ENCODE measurements at regions not wholly inside any gene's neighbourhood (a gene's known extent, or its start where the extent isn't known, plus 50 kb on each side); places are given as distances from the start of the nearest gene placed in this dataset.
"Not testable (repeated sequence)": the region's sequence is repeated elsewhere in the genome, so short reads cannot be mapped to it uniquely, and the experiment has no call there.

DNA sequence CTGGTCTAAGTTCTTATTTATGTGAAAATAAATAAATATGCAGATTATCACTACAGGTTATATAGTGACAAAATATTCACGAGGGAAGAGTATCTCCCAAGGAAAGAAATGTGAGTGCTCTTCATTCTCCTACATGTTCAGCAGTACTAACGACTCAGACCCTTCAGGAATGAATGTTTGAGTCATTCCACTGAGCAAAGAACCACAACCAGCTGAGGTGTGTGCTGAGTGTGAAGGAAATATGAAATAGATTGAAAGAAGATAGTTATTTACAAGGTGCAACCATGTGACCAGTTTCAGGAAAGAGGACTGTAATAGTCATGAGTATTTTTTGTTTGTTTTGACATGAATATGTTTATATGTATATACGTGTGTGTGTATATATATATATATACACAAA, 228.7 kb downstream of the TUSC1 start:
- no peak for DNase-seq

DNA sequence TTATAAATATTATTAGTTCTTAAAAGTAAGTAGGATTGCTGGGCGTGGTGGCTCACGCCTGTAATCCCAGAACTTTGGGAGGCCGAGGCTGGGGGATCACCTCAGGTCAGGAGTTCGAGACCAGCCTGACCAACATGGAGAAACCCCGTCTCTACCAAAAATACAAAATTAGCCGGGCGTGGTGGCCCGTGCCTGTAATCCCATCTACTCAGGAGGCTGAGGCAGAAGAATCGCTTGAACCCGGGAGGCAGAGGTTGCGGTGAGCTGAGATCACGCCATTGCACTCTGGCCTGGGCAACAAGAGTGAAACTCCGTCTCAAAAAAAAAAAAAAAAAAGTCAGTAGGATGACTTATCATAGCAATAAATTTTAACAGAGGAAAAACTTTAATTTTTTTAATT, 232.5 kb downstream of the TUSC1 start:
- DNase-seq = not testable (repeated sequence)

DNA sequence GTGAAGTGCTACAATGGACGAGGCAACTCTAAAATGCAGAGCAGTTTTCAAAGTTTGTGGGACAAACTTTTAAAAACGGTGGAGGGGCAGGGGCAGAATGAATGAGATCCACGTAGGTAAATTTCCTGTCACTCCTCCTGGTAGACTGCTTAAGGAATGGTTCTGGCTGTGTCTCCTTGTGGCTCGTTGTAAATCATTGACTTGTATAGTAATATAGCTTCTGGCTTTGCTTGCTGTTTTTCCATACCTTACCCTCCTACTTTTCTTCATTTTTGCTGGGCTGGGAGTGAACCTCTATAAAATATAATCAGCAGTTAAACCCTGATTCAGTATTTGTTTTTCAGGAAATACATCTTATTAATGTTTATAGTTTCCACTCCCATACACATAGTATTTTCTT, 235.7 kb downstream of the TUSC1 start:
- DNase-seq = no peak

DNA sequence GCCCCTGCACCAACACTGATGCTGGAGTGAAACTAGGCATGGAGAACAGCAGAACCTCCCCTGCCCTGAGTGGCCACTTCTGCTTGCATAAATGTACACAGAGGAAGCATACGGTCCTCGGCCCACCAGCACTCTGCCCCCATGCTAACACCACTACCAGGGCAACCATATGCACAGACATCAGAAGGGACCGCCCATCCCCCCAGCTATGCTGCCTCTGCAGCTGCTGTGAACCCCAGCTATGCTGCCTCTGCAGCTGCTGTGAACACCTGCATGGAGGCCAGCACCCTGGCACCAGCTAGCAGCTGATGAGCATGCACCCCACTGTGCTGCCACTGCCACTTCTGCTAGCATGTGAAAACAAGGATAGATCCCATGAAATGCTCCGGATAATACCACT, 250.3 kb downstream of the TUSC1 start:
- no peak for DNase-seq

DNA sequence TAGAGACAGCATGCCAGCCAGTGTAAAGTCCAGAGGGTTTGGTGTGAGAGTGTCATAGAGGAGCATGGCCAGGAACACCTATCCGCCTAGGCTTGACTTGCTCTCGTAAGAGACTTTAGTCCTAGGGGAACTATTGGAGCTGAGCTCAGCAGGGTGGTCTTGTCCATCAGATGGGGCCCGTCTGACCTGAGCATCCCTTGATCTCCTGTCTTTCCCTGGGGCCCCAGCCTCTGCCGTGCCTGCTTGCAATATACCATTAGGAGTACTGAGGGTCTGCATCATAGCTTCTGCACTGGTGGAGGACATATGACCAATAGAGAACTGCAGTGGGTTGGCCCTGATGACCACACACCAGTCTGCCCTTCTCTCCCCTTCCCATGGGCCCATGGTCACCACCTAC, 251.0 kb downstream of the TUSC1 start:
- DNase-seq = no peak

DNA sequence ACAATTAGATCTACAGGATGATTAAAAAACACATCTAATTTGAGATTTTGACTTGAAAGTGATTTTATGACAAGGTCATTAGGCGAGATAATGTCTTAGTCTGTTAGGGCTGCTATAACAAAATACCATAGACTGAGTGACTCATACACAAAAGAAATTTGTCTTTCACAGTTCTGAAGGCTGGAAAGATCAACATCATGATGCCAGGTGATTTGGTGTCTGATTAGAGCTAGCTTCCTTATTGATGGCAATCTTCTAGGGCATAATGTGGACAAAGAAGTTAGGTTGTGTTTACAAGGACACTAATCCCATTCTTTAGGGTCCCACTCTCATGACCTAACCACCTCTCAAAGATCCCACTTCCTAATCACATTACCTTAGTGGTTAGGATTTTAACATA, 256.7 kb downstream of the TUSC1 start:
- no peak for DNase-seq

DNA sequence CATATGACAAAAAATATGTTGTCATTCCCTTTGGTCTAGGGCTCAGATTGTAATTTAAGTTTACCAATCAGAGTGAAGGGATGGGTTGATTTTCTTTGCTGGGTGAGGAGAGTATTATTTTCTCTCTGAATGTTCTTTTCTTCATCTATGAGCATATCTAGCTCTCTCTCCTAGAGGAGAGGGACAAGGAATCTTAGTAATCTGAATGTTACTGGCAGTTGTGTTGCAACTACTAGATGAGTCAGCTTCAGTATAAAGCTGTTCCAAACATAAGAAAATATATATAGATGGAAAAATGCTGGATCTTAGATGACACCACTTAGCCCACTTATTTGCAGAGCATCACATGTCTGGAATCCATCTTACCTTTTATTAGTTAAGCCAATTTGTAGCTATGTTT, 259.3 kb downstream of the TUSC1 start:
- DNase-seq = no peak

DNA sequence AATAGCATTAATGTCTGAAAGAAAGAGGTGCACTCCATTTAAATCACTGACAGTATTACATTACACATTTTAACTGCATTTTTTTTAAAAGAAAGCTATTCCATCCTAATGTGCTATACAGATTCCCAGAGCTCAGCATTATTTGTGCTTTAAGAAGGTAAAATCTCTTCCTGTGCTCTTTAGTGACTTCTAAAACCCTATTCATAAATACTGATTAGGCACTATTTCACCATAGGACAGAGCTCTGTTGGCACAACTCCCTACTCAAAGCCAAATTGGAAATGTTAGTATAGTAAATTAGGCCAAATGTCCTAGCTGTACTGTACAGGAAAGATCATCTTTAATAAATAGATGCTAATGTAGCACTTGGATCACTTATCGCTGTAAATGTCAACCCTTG, 262.5 kb downstream of the TUSC1 start:
- no peak for DNase-seq

DNA sequence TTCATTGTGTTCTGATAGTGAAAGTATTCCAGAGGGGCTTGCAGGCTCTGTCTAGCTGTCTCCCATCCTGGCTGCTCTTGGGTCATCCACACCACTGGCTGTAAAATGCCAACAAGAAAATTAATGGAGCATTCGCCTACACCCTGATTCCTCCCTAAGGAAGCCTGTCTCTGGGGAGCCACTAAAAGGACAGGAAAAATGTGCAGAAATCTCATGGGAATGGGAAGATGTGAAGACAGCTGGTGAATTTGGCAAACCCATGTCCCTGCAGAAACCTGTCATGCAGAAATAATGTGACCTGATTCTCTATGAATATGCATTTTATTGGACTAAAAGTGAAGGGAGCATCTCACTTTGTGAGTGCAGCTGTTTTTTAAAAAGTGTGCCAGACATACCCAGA, 265.6 kb downstream of the TUSC1 start:
- no peak for DNase-seq

DNA sequence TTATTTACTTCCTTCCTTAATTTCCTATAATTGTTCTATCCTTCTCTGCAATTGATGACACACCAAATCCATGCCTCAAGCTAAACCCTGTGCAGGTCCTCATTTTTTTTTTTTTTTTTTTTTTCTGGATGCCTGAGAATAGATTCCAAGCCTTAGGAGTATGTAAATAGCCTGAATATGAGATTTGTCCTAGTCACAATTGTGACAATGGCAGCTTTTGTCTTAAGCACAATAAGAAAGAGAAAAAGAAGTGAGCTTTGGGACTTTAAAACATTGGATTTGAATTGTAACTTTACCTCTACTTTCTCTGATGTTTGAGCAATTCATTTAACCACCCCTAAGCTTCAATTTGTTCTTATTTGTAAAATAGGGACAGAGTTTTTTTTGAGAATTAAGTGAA, 280.5 kb downstream of the TUSC1 start:
- no peak for DNase-seq

DNA sequence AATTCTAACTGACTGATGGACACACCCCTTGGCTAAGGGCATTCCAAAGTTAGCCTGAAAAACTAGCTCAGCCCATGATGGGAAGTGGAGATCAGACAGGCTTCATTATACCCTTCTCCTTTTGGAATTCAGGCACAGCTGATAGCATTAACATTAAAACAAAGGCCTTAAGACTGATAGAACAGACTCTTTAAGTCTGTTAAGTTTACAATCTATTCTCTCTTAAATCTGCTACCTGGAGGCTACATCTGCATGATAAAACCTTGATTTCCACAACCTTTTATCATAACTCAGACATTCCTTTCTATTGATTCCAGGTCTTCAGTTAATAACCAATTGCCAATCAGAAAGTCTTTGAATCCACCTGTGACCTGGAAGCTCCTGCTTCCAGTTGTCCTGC, 281.4 kb downstream of the TUSC1 start:
- DNase-seq = no peak

DNA sequence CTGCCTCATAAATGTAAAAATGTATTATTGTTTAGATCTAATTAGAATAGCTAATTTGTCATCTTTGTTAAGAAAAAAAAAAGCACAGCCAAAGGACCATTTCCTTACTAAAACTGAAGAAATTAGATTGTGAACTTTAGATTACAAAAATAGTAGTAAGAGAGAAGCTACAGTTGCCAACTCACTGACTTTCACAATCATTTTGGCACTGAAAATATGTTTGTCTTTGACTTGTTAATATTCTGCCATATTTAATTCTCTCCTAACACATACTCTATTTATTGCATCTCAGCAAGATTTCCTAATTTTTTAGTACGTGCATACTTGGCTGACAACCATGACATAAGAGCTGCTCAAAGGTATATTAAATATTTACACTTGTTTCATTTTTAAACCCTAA, 297.1 kb downstream of the TUSC1 start:
- DNase-seq = no peak

DNA sequence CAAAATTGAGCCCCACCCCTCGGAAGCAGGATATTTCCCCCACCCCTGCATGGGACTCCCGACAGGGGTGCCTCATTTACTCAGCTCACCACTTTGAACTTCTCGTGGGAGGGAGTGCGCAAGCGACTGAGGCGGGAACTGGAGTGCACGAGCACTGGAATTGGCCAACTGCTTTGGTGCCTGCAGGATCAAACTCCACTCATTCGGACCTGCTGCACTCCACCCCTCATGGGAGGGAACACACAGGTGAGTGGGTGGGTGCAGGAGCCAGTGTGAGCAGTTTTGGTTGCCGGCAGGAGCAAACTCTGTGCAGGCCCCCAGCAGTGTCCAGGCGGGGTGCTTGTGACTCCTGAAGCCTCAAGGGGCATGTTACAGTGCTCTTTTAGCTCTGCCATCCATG, 301.2 kb downstream of the TUSC1 start:
- no peak for DNase-seq

DNA sequence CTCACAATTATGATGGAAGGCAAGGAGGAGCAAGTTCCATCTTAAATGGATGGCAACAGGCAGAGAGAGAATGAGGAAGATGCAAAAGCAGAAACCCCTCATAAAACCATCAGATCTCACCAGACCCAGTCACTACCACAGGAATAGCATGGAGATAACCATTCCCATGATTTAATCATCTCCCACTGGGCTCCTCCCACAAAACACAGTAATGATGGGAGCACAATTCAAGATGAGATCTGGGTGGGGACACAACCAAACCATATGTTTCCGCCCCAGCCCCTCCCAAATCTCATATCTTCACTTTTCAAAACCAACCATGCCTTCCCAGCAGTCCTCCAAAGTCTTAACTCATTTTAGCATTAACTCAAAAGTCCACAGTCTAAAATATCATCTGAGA, 304.0 kb downstream of the TUSC1 start:
- DNase-seq = no peak

DNA sequence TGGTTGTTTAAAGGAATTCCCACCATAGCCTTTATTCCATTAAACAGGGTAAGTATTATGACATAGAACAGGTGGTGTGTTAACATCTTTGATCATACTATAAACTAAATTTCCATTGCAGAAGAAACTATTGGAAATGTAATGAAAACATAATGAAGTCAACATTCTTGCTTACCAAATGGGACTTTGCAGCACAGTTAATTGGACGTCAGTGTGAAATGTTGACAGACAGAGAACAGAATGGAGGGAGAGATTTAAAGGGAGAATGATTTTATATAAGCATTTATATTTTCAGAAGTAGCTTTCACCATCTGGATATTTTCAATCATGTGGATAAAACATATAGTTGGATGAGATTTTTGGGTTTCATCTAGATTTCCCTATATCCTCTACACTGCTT, 311.3 kb downstream of the TUSC1 start:
- no peak for DNase-seq

DNA sequence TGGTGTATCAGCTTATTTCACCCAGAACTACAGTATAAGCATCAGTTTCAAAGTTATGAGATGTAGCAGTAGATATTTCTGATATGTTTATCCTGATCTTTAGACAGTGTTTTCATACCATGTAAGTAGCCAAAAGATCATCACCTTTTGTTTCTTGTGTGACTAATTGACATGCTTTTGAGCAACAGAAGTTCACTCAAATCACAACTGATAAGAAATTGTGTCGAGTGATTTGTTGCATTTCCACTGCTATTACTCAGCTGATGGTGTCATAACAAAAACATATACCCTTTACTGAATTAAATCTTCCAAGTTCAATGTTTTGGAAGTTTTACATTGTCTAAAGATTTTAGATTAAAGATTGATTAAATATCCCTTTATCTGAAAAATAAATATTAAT, 324.5 kb downstream of the TUSC1 start:
- no peak for DNase-seq

DNA sequence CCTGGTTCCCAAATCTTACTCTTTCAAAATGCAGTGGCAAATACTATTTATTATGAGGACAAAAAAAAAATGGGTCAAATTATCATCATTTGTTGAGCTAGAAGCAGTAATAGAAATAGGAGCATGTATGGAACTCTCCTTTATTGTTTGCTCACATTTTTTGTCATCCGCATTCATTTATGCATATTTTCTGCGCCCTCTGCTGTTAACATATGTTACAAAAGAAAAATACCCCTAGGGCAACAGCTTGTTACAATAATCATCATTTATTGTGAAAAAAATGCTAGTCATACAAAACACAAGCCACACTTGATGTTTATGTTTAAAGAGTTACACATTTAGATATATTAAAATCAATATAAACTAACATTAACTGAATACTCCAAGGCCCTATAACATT, 328.2 kb downstream of the TUSC1 start:
- no peak for DNase-seq

DNA sequence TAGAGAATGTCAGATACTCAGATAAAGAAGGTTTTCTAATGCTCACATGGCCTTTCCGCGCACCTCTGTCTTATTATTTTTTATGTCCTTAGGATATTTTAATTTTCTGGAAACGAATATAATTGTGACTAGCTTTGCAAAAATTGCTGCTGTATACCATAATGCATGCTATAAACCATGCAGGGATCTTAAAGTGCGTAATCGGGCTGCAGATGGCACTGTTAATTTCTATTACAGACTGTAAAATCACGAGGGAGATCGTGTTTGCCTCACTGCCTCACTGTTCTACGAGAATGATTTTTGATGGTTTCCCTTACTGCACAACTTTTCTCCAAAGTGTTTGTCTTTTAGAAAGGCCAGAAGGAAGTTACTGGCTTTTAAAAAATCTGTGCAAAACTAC, 356.1 kb downstream of the TUSC1 start:
- no peak for DNase-seq

DNA sequence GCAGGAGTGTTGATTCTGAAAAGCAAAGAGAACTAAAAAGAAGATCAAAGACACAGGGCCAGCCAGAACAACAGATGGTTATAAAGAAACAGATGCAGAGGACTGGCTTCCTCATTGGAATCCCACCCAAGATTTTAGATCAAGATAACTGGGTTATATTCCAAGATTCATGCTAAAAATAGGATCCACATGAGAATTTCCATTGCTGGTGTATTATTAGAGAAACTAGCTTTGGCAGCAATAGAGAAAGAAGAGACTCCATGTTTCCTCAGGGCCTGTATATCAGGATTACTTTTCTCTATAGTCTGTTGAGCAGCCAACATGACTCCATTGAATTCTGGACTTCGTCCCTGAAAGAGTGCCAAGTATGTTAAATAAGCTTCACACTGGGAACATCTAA, 367.3 kb downstream of the TUSC1 start:
- DNase-seq = no peak

DNA sequence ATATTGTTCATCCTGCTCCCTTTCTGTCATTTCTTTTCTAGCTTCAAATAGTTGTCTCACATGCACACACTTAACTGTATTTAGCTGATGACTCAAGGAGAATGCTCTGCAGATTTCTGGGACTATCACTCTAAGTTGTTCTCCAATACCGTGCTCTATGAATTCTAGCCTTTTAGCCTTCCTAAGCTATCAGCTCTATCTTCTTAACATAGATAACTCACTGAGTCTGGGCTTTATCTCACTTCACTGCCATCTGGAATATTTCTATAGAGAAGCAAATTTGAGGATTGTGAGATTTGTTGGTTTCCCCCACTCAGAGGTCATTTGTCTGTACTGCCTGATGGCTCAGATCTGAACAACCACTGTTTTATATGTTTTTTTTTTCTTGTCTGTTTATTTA, 369.7 kb downstream of the TUSC1 start:
- DNase-seq = no peak

DNA sequence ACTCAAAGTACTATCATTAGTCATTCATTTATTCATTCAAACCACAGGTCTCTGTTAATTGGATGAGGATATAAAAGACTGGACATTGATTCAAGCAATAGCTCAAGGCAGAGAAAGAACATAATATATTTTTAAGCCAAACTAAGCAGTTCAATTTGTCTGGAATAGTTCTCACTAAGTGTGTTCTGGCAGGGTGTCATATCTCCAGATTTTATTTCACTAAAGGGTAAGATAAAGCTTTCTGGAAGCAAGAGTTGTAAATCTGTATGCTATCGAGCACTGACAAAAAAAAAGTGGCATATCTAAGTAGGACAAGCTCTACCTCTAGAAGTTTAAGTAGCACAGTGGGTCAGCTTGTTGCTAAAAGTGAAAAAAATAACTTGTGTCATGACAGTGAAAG, 375.6 kb downstream of the TUSC1 start:
- DNase-seq = no peak

DNA sequence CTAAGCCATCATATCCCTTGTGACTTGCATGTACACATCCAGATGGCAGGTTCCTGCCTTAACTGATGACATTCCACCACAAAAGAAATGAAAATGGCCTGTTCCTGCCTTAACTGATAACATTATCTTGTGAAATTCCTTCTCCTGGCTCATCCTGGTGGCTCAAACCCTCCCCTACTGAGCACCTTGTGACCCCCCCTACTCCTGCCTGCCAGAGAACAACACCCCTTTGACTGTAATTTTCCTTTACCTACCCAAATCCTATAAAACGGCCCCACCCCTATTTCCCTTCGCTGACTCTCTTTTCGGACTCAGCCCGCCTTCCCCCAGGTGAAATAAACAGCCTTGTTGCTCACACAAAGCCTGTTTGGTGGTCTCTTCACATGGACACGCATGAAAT, 390.0 kb downstream of the TUSC1 start:
- DNase-seq = not testable (repeated sequence)

DNA sequence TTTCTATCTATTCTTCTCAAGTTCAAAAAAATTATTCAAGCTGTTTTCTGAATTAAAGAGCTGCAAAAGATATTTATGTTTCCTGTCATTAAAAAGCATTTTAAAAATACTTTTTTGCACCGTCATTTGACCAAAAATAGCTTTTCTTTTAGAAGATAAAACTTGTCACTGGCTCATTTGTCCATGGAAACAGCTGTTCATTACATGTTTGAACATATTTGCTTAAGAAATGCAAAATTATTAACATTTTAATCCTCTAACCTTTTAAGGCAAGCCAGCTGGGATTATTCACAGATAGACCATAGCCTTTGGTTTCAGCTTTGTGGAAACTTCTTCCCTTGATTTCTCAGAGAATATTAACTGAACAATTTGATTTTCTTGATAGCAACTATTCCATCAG, 393.9 kb downstream of the TUSC1 start:
- DNase-seq = no peak

DNA sequence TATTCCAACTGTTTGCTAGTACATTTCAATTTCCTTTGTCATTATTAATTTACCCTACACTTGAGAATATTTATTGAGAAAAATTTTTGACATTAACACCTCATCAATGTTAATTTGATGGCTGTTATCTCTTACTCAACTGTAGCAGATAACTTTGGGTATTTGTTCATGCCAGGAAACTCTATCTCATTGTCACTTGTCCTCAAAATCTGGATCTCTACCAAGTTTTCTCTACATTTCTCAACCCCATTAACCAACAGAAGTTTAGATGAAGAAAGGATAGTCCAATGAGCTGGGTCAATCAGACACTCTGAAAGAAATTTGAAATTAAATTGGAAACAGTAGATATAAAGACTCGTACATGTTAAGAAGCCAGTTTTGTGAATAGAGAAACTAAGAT, 395.3 kb downstream of the TUSC1 start:
- DNase-seq = no peak

DNA sequence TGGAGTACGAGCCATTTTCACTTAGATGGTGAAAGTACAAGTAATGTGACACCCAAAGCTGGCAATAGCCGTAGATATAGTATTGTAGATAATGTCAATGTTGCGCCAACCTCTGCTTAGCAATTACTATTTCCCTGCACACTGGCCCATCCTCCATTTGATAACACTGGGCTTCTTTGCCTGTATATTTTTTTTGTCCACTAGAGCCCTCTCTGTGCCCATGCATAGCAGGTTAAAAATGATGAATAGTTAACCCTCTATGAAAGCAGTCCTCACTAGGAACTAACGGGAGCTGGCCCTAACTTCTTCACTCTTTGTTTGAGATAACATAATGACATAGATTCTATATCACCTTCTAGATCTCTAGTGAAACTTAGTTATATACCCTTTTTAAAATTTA, 416.8 kb downstream of the TUSC1 start:
- no peak for DNase-seq

DNA sequence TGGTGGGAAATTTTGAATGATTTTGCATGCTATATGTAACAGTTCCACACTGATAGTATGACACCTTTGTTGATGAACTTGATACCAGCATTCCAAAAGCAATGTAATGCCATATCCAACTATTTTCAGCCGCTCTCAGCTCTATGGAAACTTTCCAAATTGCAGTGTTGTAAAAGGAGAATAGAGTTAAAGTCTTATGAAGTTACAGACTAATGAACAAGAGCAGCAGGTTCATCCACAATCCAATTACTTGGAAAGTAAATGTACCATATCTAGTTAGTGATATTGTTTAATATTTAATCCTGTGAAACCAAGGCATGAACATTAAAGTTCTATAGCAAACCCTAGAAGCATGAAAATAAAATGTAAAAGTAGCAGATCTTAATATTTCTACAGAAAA, 418.2 kb downstream of the TUSC1 start:
- DNase-seq = no peak

Data from right hindlimb (tissue), 1 donor.